ENCODE measurements at regions not wholly inside any gene's neighbourhood (a gene's known extent, or its start where the extent isn't known, plus 50 kb on each side); places are given as distances from the start of the nearest gene placed in this dataset.

- no peak for DNase-seq
Measured at GRCh38 chr10:106179430-106179829, 985.1 kb downstream of the SORCS1 start.

- DNase-seq, result peak; percentile 33
Measured at GRCh38 chr10:106175760-106176377, 988.6 kb downstream of the SORCS1 start.

DNA sequence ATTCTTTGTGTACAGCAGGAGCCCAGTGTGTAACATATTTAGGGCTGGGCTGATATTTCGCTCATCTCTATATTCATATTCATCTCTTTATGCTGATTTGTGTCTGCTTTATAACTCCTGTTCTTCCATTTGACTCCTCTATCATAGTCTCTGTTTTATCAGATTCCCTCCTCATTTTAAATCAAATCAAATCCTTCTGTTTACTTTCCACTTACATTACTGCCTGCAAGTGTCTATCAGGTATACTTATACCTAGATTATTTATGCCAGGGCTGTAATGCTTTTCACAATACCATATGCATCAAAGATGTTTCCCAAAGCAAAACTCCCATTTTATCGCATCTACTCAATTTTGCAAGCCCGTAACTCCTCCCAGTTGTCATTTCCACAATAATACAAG lies 990.7 kb downstream of the SORCS1 start:
- no peak for DNase-seq

DNA sequence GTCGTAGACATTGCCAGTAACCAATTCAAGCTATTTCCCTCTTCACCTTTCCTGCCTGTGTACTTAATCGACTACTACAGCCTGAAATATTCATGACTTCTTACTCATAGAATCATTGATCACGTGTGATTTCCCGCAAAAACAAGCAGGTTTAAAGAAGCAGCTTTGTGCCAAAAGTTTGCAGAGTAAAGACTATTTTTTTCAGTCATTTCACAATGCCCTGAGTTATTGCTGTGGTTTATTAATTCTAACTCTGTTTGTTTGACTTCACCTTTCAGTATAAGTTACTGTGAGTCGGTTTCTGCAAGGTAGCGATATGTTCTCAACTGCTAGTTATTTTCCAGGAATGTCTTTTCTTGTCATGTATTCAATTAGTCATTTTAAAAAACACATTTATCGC lies 995.3 kb downstream of the SORCS1 start:
- DNase-seq, result no peak

- DNase-seq, result no peak
Measured at GRCh38 chr10:106167946-106168345, 996.6 kb downstream of the SORCS1 start.

DNA sequence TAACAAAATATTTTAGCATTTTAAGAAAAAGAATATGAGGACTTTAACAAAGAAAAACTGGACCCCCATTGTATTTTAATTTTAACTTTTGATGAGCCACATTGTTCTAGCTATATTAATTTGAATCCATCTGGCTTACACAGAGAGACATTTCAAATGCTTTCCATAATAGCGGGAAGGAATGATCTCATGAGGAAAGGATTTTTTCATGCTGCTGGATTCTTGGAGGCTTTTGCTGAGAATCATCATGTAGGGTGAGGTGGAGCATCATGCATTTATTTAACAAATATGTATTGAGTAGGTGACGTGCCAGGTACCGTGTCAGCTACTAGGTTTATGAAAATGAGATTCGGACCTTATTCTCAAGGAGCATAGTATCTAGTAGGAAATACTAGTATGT lies 1006.3 kb downstream of the SORCS1 start:
- no peak for DNase-seq

DNA sequence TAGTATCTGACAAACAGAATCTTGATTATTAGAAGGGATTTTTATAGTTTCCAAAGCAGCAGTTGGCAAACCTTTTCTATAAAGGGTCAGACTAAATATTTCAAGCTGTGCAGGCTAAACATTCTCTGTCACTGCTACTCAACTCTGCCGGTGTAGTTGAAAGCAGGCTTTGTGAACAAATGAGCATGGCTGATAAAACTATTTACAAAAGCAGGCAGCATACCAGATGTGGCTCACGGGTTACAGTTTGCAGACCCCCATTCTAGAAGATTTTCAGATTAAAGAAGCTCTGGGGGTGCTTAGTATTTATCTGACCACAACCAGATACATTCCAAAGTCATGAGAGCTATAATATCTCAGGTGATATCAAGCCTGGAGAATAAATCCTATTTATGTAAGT lies 1017.5 kb downstream of the SORCS1 start:
- DNase-seq, result no peak

DNA sequence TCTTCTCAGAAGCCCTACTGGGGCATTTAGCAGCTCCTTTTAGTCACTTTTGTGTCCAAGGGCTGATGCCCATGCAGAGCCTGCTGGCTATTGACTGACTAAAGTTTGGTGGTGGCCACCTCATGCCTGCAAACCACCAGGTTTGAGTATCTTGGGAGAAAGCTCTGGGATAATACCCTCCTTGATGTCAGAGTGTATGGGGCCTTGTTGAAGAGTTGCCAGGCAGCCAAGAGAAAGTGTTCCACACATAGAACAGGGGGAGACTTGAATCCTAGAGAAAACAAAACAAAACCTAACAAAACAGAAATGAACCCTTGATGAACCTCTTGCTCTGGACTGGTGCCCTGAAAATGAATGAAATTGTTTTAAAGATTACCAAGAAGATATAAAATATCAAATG lies 1024.6 kb downstream of the SORCS1 start:
- DNase-seq, result no peak

DNA sequence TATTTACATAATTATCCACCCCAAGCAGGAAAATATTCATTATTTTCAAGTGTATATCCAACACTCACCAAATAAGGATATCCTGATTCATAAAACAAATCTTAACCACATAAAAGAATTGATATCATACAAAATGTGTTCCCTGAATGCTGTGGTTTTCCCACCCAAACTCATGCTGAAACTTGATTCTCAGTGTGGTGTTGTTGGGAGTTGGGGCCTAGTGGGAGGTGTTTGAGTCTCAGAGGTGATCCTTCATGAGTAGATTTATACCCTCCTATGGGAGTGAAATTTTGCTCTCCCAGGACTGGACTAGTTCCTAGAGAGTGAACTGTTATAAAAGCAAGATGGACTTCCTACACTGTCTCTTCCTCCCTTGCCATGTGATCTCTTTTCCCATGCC lies 1028.3 kb downstream of the SORCS1 start:
- no peak for DNase-seq

DNA sequence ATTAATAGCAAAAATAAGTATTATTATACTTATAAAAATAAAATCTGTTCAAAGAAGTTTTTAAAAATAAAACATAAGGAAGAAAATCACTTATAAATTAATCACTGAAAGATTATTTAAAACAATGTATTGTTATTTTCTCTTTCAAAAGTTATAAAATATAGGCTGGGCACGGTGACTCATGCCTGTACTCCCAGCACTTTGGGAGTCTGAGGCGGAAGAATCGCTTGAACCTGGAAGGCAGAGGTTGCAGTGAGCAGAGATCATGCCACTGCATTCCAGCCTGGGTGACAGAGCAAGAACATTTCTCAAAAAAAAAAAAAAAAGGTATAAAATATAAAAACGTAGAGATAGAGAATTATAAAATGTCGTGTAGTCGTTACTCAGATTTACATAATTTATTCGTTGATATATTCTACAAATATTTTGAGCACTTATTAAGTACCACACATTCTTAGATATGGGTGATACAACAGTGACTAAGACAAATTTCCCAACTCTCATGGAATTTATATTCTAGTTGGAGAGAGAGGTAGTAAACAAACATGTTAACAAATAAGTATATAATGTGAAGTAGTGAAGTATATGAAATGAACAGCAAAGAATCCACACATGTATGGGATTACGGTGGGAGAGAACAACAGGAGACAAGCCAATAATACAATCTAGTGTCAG lies 1030.0 kb downstream of the SORCS1 start:
- no peak for DNase-seq

GRCh38 chr10:106133451-106133850 lies 1031.1 kb downstream of the SORCS1 start:
- DNase-seq, result no peak

DNA sequence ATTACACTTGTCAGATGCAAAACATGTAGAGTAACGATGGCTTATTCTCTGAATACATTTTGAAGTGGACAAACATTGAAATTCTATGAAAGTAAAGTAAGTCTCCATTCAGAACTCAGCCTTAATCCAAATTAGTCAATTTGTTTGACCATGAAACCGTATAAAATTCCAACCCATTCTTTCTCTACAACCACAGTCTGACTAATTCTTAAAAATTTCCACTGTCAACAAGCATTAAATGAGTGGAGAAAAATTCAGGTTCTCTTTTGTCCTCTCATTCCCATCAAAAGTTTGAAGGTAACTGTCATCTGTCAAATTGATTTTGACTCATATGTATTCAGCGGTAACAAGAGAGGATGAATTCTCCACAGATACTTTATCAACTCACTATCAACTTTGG lies 1031.5 kb downstream of the SORCS1 start:
- no peak for DNase-seq

- DNase-seq, result no peak
Measured at GRCh38 chr10:106114656-106115186, 1049.8 kb downstream of the SORCS1 start.

GRCh38 chr10:106111246-106111645 lies 1053.3 kb downstream of the SORCS1 start:
- DNase-seq, result no peak

GRCh38 chr10:106107706-106108105 lies 1056.8 kb downstream of the SORCS1 start:
- no peak for DNase-seq

DNA sequence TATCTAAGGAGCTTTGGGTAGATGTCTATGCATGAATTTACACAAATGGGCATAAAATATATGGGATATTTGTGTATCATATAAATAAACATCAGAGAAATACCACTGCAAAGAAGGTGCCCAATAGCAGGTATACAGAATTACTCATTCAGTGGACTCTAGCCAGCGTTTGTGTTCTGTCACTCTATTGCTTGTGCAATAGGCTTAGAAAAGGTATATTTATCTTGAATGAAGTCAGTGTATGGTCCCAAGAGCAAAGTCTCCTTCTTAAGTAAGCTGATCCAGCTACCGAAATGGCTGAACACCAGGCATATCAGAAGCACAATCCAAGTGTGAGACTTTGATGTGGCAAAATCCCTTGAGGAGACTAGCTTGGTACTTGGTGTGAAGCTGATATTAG lies 1058.4 kb downstream of the SORCS1 start:
- no peak for DNase-seq

DNA sequence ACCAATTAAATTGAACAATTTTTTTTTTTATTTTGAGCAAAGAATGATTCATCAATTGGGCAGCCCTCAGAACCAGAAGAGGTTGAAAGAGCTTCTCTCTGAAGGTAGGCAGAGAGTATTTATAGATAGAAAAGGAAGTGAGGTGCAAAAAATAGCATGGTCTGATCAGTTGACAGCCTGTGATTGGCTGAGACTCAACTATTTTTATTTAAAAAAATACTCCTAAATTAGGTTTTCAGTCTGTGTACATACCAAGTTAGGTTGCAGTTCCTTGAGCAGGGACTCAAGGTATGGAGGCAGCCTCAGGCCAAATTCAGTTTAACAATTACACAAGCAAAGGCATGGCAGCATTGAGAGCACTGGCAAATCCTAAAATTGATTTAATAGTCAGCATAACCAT lies 1074.7 kb downstream of the SORCS1 start:
- no peak for DNase-seq

GRCh38 chr10:106086391-106086790 lies 1078.1 kb downstream of the SORCS1 start:
- no peak for DNase-seq

DNA sequence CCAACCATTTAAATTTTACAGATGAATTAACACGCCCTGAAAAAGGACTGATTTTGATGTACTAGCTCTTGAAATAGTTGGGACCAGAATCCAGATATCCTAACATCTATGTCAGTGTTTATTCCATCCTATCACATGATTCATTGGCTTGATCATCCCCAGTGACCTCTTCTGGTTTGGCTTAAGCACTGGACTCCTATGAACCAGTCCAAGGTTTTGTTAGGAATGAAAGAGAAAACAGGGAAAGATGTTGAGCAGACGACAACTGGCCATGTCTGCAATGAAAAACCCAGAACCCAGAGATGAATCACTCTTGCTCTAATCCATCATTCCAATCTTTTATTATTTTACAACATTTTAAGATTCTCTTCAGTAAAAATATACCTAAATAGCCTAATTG lies 1080.9 kb downstream of the SORCS1 start:
- no peak for DNase-seq

DNA sequence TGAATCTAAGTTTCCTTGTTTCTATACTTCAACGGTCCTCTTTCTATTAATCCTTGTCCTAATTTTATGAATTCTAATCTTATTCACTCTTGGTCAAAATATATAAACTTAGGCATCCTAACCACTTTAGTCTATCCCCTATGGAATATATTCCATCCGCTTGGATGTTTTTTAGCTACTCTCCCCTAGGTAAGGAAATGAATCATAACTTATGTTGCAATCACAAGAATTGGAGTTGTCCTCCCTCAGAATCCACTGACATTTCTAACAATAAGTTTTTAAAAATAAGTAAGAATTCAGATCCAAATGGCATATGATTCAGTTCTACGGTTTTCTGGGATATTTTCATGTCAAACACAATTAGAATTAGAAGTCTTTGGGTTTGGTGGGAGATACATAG lies 1081.6 kb downstream of the SORCS1 start:
- no peak for DNase-seq

- no peak for DNase-seq
Measured at GRCh38 chr10:106078895-106079576, 1085.5 kb downstream of the SORCS1 start.

GRCh38 chr10:106076496-106076895 lies 1088.0 kb downstream of the SORCS1 start:
- DNase-seq, result no peak

DNA sequence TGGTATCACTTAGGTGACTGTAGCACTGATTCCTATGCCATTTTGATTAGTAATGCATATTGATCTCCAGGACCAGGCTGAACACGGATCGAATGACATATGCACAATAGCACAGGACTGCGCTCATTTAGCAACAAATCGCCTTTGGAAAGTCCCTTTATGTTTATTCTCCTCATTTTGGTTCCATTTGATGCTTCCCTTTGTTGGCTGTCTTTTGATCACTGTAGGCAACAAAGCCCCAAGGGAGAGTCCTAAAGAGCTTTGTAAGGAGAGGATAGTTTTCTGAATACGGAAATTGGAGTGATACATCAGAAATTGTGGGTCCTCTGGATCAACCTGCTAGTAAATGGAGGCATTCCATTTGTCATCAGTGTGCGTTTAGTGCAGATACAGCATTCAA lies 1111.4 kb downstream of the SORCS1 start:
- no peak for DNase-seq

- no peak for DNase-seq
Measured at GRCh38 chr10:106044503-106044902, 1120.0 kb downstream of the SORCS1 start.

Data from hematopoietic multipotent progenitor cell treated with erythropoietin and hydrocortisone succinate and interleukin-3 and kit ligand, for 4 days (in vitro differentiated cells).